Muscle of back (tissue), 3 donors: ENCODE measurements at regions not wholly inside any gene's neighbourhood (a gene's known extent, or its start where the extent isn't known, plus 50 kb on each side); places are given as distances from the start of the nearest gene placed in this dataset.
A peak's percentile ranks its signal among the peaks of the same experiment; 100 is the strongest.
"Not testable (repeated sequence)": the region's sequence is repeated elsewhere in the genome, so short reads cannot be mapped to it uniquely, and the experiment has no call there.

Experiments used
- DNase-seq, 3 donors: peaks; one replicate each; pipeline versions ENCODE4 v3.0.0 to v3.0.0-alpha.2; 2013

DNA sequence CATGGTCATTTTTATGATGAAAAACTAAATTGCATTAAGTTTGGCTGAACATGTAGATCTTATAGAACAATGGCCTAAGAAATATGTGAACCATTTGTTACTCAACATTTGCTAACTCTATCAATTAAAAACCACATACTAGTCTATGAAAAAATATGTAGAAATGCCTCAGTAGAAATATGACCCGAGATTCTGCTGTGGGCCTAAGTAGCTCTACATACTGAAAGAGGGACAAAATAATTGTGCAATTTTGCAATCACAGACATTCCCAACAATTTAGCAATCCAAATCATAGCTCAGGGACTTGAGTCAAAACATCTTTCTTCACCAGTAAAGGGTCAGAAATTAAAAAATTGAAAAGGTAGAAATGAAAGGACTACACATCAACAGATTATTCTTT, 619.0 kb downstream of the FRK start:
- DNase-seq = peak in 1 of 3 donors; percentile 14

DNA sequence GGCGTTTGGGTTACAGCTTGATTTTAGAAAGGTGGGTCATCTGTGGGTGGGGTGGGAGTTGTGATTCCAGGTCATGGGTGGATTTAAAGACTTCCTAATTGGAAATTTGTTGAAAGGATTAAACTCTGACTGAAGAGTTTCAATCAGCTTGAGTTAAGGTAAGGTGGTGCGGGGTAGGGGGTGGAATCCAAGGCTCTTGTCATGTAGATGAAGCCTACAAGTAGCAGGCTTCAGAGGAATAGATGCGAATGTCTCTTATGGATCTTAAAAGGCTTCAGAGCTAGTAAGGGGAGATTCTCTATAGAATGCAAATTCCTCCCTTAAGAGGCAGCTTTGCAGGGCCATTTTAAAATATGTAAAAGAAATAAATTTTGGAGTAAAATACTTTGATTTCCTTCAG, 645.3 kb downstream of the FRK start:
- no peak for DNase-seq

- DNase-seq = not testable (repeated sequence)
These were observed 645.8 kb downstream of the FRK start for GRCh38 chr6:115414916-115415315.

- no peak for DNase-seq
These were observed 648.9 kb downstream of the FRK start for GRCh38 chr6:115411756-115412155.

DNA sequence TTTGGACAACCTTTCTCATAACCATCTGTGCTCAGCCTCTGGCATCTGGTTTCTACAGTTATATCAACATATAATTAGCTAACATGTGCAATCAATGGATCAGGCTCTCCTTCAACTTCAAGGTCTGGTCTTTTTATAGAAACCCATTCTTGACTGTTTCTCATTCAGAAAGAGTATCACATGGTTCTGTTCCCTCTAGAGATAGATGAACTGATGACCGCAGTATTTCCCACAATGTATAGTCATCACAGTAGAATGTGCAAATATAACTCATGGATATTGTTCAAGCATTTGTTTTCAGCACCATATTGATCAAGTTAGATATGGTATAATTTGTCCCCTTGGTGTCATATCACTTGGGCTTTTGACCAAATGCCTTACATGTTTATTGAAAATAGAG, 656.2 kb downstream of the FRK start:
- peak in 1 of 3 donors; percentile 14 for DNase-seq

DNA sequence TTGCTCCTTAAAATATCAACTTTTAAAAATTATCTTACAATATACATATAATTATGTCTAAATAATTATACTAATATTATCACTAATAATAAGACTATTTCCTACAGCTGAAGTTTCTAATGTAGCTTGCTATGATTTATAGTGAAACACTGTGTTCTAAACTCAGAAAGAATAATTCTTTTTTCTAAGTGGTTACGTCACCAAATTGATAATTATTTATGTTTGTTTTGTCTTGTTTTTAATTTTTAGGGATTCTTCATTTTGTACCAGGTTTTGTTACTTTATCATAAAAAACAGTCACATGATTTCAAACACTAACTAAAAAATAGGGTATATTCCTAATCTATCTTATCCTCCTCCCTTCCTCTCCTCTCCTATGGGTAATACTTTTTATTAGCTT, 662.1 kb downstream of the FRK start:
- DNase-seq = no peak

DNA sequence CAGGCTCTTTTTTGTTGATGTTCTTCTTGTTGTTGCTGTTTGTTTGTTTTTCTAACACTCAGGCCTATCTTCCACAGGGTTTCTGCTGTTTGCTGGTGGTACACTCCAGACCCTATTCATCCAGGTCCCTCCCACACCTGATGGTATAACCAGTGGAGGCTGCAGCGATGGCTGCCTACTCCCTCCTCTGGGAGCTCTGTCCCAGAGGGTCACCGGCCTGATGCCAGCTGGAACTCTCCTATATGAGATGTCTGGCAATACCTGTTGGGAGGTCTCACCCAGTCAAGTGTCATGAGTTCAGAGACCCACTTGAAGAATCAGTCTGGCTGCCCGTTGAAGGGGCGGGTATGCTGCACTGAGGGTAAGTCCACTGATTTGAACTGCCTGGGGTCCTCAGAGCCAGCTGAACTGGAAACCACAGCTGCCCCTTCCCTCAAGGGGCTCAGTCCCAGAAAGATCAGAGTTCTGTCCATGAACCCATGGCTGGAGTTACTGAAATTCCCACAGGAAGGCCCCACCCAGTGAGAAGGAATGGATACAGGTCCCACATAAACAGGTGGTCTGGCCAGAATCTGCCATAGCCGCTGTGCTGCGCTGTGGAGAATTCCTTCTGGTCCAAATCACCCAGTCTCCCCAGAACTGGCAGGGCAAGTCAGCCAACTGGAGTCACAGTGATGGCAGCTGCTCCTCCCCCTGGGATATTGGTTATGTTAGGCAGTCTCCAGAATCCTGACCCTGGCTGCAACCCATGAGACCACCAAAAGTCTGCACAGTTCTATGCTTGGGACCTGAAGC, 664.4 kb downstream of the FRK start:
- no peak for DNase-seq

GRCh38 chr6:115393821-115394220, 666.9 kb downstream of the FRK start:
- no peak for DNase-seq

DNA sequence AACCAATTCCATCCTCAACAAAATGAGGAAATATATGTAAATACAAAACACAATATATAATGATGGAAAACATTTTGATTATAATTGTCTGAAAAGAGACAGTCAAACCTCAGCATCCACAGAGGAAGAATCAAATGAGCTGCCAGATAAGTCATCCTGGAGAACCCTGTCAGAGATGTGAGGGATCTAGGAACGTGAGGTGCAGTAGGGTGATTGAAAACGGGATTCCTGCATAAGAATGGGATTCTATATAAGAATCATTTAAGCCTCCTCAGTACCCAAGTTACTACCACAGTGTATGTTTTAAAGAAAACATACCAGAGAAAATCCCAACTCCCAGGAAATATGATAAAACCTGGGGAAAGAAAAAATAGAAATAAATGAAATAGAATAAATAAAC, 690.5 kb downstream of the FRK start:
- DNase-seq = no peak

GRCh38 chr6:115365783-115366182, 694.9 kb downstream of the FRK start:
- no peak for DNase-seq

DNA sequence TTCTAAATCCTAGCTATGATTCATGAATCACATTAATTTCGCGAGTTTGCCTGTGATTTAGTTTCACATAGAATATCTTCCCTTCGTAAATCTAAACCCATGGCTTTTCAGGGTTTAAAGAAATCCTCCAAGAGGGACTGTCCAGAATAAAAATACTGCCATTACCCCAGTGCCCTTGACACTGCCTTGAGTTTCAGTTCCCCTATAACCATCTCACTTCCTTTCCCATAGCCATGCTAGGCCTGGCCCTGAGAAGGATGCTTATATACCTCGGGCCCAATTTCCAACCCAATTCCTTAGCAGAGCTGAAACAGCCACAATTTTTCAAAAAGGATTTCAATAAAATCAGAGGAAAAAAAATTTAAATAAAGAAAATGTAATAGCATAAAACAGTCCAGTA, 697.3 kb downstream of the FRK start:
- DNase-seq = no peak

- no peak for DNase-seq
These were observed 698.5 kb downstream of the FRK start for GRCh38 chr6:115362234-115362633.

DNA sequence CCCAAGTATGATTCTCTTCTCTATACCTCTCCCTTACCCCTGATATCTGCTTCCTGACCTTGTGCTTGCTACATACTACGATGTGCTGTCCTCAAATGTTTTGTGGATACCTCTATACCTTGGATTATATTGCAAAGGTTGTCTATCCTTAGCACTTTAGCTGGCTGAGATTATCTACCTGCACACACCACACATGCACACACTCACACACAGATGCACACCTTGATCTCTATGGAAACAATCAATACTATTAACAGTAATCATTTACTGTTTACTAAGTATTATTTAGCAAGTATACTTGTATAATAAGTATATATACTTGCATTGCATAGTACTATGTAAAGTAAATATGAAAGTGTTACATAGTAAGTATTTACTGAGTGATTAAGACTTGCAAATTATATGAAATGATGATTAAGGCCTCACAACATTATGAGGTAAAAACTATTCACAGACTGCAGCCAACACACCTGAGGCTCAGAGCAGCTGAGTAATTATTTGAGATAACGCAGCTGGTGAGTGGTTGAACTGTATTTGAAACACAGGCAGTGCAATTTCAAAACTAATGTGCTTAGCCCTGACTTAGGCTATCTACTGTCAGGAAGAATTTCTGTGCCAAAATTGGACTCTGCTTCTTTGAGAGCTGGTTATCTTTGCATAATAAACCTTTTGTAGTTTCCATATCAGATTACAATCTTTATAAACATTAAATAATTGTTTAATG, 699.9 kb downstream of the FRK start:
- no peak for DNase-seq

- no peak for DNase-seq
These were observed 702.1 kb downstream of the FRK start for GRCh38 chr6:115358616-115359015.

- DNase-seq = no peak
These were observed 704.3 kb downstream of the FRK start for GRCh38 chr6:115356371-115356770.

DNA sequence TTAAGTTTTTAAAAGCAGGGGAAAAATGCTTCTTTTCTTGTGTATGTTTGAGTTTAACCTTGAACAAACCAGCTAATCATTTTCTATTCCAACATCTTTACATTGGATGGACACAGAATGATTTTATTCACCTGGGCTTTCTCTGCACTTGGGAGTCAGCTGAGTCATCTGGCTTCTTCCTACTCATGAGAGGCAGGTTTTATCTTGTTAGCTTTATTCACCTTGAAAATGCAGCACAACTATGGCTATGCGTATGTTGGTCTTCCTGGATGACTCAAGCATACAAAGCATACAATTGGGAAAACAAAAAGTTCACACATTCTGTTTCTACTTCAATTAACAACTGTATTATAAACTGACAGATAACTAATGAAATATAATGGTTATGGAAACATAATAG, 737.7 kb downstream of the FRK start:
- no peak for DNase-seq

DNA sequence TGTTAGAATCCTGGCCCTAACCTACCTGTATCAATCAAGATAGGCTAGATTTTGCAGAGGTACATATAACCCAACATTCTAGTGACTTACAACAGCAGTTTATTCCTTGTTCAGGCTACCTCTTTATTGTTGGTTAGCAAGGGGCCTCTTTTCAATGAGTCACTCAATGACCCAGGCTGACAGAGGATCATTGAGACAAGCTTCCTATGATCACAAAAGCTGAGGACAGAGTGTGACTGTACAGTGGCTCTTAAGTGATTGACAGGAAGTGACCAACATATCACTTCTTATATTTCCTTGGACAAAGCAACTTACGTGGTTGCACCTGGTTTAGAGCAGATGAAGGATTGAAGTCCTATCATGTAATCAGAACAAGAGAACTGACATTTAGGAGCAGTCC, 740.9 kb downstream of the FRK start:
- DNase-seq = no peak

DNA sequence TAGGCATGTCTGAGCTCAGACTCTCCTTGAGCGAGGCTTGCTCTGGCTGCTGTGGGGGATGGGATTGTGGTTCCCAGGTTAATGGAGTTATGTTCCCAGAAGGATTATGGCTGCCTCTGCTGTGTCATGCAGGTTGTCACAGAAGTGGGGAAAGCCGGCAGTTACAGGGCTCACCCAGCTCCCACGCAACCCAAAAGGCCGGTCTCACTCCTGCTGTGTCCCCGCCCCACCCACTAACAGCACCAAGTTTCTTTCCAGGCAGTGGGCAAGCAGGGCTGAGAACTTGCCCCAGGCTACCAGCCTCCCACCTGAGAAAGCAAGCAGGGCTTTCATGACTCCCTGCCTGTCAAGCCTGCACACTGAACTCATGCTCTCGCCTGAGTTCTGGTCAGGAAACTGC, 750.5 kb downstream of the FRK start:
- DNase-seq = no peak

DNA sequence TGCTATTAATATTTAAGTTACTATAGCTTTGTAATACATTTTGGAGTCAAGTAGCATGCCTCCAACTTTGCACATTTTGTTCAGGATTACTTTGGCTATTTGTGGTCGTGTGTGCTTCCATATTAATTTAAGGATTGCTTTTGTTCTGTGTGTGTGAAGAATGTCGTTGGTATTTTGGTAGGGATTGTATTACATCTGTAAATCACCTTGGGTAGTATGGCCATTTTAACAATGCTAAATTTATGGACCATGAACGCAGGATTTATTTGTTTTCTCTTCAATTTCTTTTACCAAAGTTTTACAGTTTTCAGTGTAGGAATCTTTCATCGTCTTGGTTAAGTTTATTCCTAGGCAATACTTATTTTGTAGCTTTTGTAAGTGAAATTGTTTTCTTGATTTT, 758.0 kb downstream of the FRK start:
- DNase-seq = no peak

DNA sequence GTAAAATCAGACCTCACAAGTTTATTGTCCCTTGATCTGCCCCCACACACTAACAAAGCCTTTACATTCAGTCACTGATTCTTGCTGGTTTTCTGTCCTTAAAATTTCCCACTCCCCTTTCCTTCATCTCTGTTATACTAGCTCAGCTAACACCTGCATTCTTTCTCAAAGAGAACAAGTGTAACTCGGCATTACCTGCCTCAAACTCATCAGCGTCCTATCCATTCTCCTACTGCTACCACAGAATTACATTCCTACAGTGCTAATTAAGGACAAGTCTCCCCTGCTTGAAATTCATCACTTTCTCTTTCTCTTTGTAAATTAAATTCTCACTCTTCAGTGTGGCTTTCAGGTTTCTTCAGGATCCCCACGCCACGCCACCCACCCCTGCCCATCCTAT, 773.2 kb downstream of the FRK start:
- no peak for DNase-seq

DNA sequence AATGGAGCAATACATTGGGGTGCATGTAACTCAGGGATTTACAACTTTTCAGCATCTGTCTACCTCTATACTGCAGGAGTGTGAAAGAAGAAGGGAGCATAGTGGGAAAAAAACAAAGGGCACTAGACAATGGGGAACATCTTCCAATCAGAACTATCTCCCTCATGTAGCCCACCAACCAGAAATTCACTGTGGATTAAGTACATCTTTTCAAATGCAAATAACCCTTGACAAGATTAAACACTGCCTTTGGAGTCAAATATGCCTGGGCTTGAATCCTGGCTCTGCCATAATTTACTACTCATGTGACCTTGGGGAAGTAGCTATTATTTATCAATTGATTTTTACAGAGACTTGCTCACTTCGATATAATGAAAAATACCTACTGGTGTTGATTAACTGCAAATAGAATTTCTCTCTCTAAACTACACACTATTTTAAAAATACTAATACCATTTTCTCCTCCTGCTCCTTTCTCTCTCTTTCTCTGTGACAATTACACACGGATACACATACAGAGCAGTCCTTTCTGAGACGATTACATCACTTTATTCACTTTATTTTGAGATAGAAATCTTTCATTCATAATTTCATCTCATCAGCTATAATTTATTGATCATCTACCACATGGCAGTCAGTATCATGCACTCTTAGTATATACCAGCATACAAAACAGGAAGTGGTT, 783.7 kb downstream of the FRK start:
- no peak for DNase-seq

DNA sequence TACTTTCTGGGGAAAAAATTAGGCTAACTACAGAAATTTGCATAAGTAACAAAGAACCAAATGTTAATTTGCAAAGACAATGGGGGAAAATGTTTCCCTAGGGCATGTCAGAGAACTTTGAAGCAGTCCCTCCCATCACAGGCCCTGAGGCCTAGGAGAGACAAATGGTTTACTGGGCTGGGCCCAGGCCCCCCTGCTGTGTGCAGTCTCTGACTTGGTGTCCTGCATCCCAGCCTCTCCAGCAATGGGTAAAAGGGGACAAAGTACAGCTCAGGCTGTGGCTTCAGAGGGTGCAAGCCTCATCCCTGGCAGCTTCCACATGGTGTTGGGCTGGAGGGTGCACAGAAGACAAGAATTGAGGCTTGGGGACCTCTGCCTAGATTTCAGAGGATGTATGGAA, 788.4 kb downstream of the FRK start:
- no peak for DNase-seq

DNA sequence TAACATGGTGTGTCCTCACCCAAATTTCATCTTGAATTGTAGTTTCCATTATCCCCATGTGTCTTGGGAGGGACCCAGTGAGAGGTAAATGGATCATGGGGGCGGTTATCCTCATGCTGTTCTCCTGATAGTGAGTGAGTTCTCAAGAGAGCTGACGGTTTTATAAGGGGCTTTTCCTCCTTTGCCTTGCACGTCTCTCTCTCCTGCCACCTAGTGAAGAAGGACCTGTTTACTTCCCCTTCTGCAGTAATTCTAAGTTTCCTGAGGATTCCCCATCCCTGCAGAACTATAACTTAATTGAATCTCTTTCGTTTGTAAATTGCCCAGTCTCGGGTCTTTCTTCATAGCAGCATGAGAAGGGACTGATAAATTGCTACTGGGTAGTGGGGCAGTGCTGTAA, 789.3 kb downstream of the FRK start:
- DNase-seq = peak in 1 of 3 donors; percentile 23
